GM13977 (cell line): ENCODE measurements at regions not wholly inside any gene's neighbourhood (a gene's known extent, or its start where the extent isn't known, plus 50 kb on each side); places are given as distances from the start of the nearest gene placed in this dataset.
"Not testable (repeated sequence)": the region's sequence is repeated elsewhere in the genome, so short reads cannot be mapped to it uniquely, and the experiment has no call there.

Source experiments
- DNase-seq: peaks from one replicate; pipeline ENCODE4 v3.0.0; 2012; ENCODE audit warnings: low spot score
- CTCF ChIP-seq: IDR thresholded peaks from 2 replicates; pipeline ENCODE4 v1.5.1; 2012; ENCODE audit warnings: mild to moderate bottlenecking, control low read depth; ENCODE audit not compliant: insufficient read depth; ENCODE audit errors: extremely low read depth, missing control alignments
- in situ Hi-C: fragments of 300-500 bp; cut with MboI; formaldehyde crosslinking; loops from one replicate; pipeline ENCODE4 v1.12.0; 2022; ENCODE audit warnings: low sequenced_read_pairs, low pct_unique_long_range_greater_than_20kb, mixed read lengths, inconsistent platforms; ENCODE audit not compliant: unreplicated experiment

GRCh38 chr18:52150050-52150449, 189.9 kb upstream of the DCC start:
- no peak for DNase-seq
- in situ Hi-C loops, result no loop called here
- no peak for TF ChIP-seq CTCF

DNA sequence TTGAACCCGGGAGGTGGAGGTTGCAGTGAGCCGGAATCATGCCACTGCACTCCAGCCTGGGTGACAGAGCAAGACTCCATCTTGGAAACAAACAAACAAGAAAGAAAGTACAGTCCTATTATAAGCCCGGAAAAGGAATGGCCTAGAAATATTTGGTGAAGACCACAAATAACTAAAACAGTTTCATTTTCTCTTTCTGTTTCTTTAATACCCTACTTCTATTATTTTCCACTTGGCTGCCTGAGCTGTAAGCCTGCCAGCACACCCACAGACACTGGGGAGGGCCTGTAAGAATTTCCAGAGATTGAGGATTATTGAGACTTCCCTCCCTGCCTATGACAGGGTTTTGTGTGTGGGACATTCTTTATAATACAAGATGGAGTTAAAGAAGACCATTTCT, 188.0 kb upstream of the DCC start:
- in situ Hi-C loops, result no loop called here
- DNase-seq, result no peak
- TF ChIP-seq CTCF, result no peak

GRCh38 chr18:52156166-52156565, 183.8 kb upstream of the DCC start:
- DNase-seq, result no peak
- in situ Hi-C loops, result no loop called here
- no peak for TF ChIP-seq CTCF

DNA sequence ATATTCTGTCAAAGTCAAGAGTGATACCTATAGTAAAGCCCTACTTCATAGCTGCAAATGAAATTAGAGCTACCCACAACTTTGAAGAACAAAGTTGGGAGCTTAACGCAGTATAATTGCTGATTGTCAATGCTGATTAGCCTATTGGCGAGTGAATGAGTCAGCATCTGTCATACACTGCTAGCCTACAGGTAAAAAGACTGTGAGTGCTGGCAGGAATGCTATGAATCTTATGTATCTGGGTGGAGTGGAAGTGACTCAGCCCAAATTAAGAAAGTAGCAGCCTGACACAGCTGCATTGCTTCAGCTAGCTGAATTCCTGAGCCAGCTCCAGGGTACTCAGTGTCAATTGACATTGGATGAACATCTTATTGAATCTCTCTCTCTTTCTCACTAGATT, 179.4 kb upstream of the DCC start:
- in situ Hi-C loops, result no loop called here
- TF ChIP-seq CTCF, result no peak

GRCh38 chr18:52163478-52163877, 176.5 kb upstream of the DCC start:
- in situ Hi-C loops, result no loop called here
- no peak for DNase-seq
- TF ChIP-seq CTCF, result no peak

More for the DNA sequence above, 179.4 kb upstream of the DCC start:
- DNase-seq, result no peak

- DNase-seq, in situ Hi-C loops: not testable (repeated sequence)
These were observed 171.9 kb upstream of the DCC start for GRCh38 chr18:52168131-52168530.

DNA sequence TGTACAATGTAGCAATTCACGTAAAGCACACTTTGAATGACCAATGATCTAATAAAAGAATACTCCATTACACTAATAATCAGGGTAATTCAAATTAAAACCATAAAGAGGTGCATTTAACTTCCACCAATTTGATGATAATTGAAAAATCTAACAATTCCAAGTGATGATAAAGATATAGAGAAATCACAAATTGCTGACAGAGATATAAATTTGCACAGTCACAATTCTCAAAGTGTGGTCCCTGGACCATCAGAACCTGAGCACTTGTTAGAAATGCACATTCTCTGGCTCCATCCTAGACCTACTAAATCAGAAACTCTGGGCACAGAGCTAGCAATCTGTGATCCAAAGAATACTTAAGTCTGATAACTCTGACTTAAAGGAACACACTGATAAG, 165.8 kb upstream of the DCC start:
- no peak for DNase-seq
- in situ Hi-C loops, result no loop called here
- TF ChIP-seq CTCF, result no peak
